Activated naive CD4-positive, alpha-beta T cell treated with anti-CD3 and anti-CD28 coated beads, Interleukin-2, amount 50 U/mL, for 72 hours (primary cell): ENCODE measurements at regions not wholly inside any gene's neighbourhood (a gene's known extent, or its start where the extent isn't known, plus 50 kb on each side); places are given as distances from the start of the nearest gene placed in this dataset.
"Not testable (repeated sequence)": the region's sequence is repeated elsewhere in the genome, so short reads cannot be mapped to it uniquely, and the experiment has no call there.

Source experiments
- ATAC-seq, 2 donors: fragments of 150-1000 bp; cut with Tn5 transposase; 2 replicates each; pipeline ENCODE4 v1.10.0; 2021; ENCODE audit warnings: mild to moderate bottlenecking in 2 of 2, moderate library complexity in 2 of 2
- DNase-seq, 2 donors: peaks; one replicate each; pipeline ENCODE4 v3.0.0; 2021 to 2022; ENCODE audit warnings: low spot score in 2 of 2
- H3K27ac Mint-ChIP-seq, 2 donors: one replicate each; pipeline ENCODE4 v1.8.0; 2022; ENCODE audit warnings: mild to moderate bottlenecking in 2 of 2, mixed read lengths in 2 of 2
- H3K36me3 Mint-ChIP-seq, 2 donors: one replicate each; pipeline ENCODE4 v1.8.0; 2022; ENCODE audit warnings: mixed read lengths in 2 of 2
- H3K9me3 Mint-ChIP-seq, 2 donors: one replicate each; pipeline ENCODE4 v1.8.0; 2022; ENCODE audit warnings: mixed read lengths in 2 of 2

- Mint-ChIP-seq H3K9me3 (peaks cover 4 to 9% of the 10 kb centered on the region in 2 donors), H3K36me3 (no peaks in the 10 kb centered on the region), H3K27ac (no peak overlapping the region)
- ATAC-seq (no peak), DNase-seq (no peak)
Observed at GRCh38 chr21:22138297-22139016, 1140.2 kb downstream of the NCAM2 start.

GRCh38 chr21:22145545-22145944, 1147.3 kb downstream of the NCAM2 start:
- Mint-ChIP-seq H3K36me3 (peaks cover 0 to 13% of the 10 kb centered on the region in 2 donors), H3K9me3 (peaks cover 6 to 11% of the 10 kb centered on the region in 2 donors), H3K27ac (no peak overlapping the region)
- DNase-seq: no peak
- no peak for ATAC-seq

GRCh38 chr21:22154579-22155274, 1156.5 kb downstream of the NCAM2 start:
- Mint-ChIP-seq H3K36me3 (no peaks in the 10 kb centered on the region), H3K27ac (no peak overlapping the region), H3K9me3 (no peaks in the 10 kb centered on the region)
- DNase-seq: no peak
- ATAC-seq: no peak

- Mint-ChIP-seq H3K27ac (no peak overlapping the region), H3K9me3 (peaks cover 5 to 9% of the 10 kb centered on the region in 2 donors)
Observed at GRCh38 chr21:22164912-22165311, 1166.7 kb downstream of the NCAM2 start.

GRCh38 chr21:22174746-22175145, 1176.5 kb downstream of the NCAM2 start:
- no peak for ATAC-seq
- H3K9me3 Mint-ChIP-seq: peaks cover 11 to 18% of the 10 kb centered on the region in 2 donors
- no peak overlapping the region for H3K27ac Mint-ChIP-seq
- DNase-seq: no peak
- no peaks in the 10 kb centered on the region for H3K36me3 Mint-ChIP-seq

More at GRCh38 chr21:22164912-22165311, 1166.7 kb downstream of the NCAM2 start:
- peaks cover 0 to 5% of the 10 kb centered on the region in 2 donors for H3K36me3 Mint-ChIP-seq
- ATAC-seq: no peak
- DNase-seq: no peak

DNA sequence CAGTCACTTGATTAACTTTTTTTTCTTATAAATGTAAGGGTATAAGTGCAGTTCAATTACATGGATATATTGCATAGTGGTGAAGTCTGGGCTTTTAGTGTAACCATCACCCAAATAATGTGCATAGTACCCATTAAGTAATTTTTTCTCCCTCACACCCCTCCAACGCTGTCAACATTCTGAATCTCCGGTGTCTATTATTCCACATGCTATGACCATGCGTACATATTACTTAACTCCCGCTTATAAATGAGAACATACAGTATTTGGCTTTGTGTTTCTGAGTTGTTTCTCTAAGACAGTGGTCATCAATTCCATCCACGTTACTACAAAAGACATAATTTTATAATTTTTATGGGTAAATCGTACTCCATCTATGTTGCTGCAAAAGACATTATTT, 1191.1 kb downstream of the NCAM2 start:
- Mint-ChIP-seq H3K27ac (no peak overlapping the region), H3K36me3 (no peaks in the 10 kb centered on the region), H3K9me3 (peaks cover 0 to 4% of the 10 kb centered on the region in 2 donors)
- DNase-seq (no peak), ATAC-seq (no peak)

DNA sequence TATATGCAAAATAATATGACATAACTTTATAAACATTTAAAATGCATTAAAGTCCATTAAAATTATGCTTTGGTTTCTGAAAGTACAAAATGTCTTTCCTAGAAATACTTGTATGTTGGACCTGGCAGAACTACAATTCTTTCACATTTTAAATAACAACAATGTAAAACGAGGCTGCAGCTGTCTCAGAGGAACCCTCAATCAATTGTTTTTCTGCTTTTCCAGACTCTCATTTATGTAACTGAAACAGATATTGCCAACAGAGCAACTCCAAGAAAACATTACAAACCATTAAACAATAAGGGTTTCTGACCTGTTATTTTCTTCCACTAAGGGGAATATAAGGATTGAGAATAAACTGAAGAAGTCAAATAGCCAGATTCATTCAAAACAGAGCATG, 1193.4 kb downstream of the NCAM2 start:
- ATAC-seq: no peak
- peaks cover 0 to 4% of the 10 kb centered on the region in 2 donors for H3K9me3 Mint-ChIP-seq
- no peaks in the 10 kb centered on the region for H3K36me3 Mint-ChIP-seq
- no peak overlapping the region for H3K27ac Mint-ChIP-seq
- no peak for DNase-seq

- Mint-ChIP-seq H3K9me3 (peaks cover 0 to 4% of the 10 kb centered on the region in 2 donors), H3K36me3 (no peaks in the 10 kb centered on the region), H3K27ac (no peak overlapping the region)
- ATAC-seq (no peak), DNase-seq (no peak)
Observed at GRCh38 chr21:22192766-22193165, 1194.6 kb downstream of the NCAM2 start.

DNA sequence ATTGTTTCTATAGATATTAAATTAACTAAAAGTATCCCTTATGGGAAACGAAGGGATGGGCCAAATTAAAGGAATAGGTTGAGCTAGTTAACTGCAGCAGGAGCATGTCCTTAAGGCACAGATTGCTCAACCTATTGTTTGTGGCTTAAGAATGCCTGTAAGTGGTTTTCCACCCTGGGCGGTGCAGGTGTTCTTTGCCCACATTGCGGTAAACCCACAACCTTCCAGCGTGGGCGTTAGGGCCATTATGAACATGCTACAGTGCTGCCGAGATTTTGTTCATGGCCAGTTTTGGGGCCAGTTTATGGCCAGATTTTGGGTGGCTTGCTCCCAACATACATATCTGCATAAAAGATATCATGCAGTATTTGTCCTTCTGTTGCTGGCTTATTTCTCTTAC, 1196.8 kb downstream of the NCAM2 start:
- H3K9me3 Mint-ChIP-seq, H3K27ac Mint-ChIP-seq, DNase-seq, ATAC-seq, H3K36me3 Mint-ChIP-seq: not testable (repeated sequence)

- ATAC-seq (no peak), DNase-seq (no peak)
- H3K27ac Mint-ChIP-seq: peak overlapping the region in 1 of 2 donors; percentile 29
- H3K36me3 Mint-ChIP-seq: no peaks in the 10 kb centered on the region
- peaks cover 0 to 9% of the 10 kb centered on the region in 2 donors for H3K9me3 Mint-ChIP-seq
Observed at GRCh38 chr21:22200378-22201092, 1202.3 kb downstream of the NCAM2 start.

DNA sequence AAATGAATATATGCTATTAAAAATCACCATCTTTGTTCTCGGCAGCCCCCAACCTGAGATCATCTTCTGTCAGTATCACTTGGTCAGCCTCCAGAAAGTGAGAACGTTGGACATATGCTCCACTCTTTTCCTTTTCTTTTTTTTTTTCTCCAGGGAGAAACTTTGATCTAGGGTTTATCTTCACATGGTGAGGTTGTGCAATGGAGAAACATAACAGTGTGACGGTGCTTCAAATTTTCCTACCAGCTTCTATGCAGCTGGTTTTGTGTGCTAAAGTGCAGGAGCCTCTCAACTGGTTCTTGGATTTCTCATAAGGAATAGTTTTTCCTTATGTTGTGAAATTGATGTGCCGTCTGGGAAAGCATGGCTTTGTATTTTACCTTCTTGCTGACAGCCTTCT, 1202.9 kb downstream of the NCAM2 start:
- no peak for DNase-seq
- Mint-ChIP-seq H3K27ac (no peak overlapping the region), H3K36me3 (no peaks in the 10 kb centered on the region), H3K9me3 (peaks cover 0 to 9% of the 10 kb centered on the region in 2 donors)
- ATAC-seq: no peak

DNA sequence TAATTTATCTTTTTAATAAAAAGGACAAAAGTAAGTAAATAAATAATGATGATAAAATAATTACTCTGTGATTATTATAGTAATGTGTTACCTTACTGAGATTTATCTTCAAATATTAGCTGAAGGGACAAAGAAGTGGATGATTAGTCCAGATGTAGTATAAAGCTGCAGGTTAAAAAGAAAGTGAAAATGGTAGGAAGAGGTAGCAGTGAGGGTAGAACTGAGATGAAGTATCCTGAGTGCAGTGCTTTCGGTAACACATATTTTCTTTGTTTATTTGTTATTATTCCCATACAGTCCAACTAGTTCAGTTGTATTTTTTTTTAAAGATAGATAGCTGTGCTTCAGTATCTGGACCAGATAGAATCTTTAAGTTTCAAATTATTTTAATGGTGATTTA, 1203.5 kb downstream of the NCAM2 start:
- H3K9me3 Mint-ChIP-seq: peaks cover 0 to 9% of the 10 kb centered on the region in 2 donors
- no peaks in the 10 kb centered on the region for H3K36me3 Mint-ChIP-seq
- DNase-seq (no peak), ATAC-seq (no peak)
- no peak overlapping the region for H3K27ac Mint-ChIP-seq

DNA sequence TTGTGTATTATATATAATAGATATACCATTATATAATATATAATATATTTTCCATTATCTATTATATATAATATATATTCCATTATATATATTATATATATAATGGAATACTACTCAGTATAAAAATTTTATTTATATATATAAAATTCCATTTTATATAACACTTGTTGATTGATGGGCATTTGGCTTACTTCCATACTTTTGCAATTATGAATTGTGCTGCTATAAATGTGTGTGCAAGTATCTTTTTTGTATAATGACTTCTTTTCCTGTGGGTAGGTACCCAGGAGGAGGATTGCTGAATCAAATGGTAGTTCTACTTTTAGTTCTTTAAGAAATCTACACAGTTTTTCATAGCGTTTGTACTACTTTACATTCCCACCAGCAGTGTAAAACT, 1211.1 kb downstream of the NCAM2 start:
- Mint-ChIP-seq H3K9me3 (peaks cover 3 to 9% of the 10 kb centered on the region in 2 donors), H3K27ac (no peak overlapping the region), H3K36me3 (no peaks in the 10 kb centered on the region)
- no peak for DNase-seq
- ATAC-seq: no peak

- DNase-seq (no peak), ATAC-seq (no peak)
- no peaks in the 10 kb centered on the region for H3K36me3 Mint-ChIP-seq
- no peak overlapping the region for H3K27ac Mint-ChIP-seq
- peaks cover 3 to 5% of the 10 kb centered on the region in 2 donors for H3K9me3 Mint-ChIP-seq
Observed at GRCh38 chr21:22211943-22212342, 1213.7 kb downstream of the NCAM2 start.

DNA sequence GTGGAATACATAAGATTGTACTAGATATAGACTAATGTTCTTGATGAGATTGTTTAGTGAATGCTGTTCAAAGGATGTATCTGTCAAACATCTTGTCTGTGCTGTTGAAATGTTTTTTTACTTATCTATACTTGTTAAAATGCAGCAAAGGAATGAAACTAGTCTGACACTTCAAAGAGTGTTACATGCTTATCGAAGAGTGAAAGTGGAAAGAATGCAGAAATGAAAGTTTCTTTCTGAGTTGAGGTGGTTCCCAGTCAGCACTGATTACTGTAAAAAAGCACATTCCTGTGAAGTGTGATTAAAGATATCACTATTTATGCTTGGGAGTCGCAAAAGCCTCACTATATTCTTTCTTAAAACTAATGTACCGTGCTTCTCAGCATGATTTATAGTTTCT, 1225.2 kb downstream of the NCAM2 start:
- H3K36me3 Mint-ChIP-seq: no peaks in the 10 kb centered on the region
- DNase-seq (no peak), ATAC-seq (peak; percentile 74 to 99)
- H3K9me3 Mint-ChIP-seq: no peaks in the 10 kb centered on the region
- no peak overlapping the region for H3K27ac Mint-ChIP-seq

- no peak for ATAC-seq
- H3K36me3 Mint-ChIP-seq: no peaks in the 10 kb centered on the region
- no peak overlapping the region for H3K27ac Mint-ChIP-seq
- H3K9me3 Mint-ChIP-seq: no peaks in the 10 kb centered on the region
- DNase-seq: no peak
Observed at GRCh38 chr21:22224261-22224660, 1226.1 kb downstream of the NCAM2 start.

DNA sequence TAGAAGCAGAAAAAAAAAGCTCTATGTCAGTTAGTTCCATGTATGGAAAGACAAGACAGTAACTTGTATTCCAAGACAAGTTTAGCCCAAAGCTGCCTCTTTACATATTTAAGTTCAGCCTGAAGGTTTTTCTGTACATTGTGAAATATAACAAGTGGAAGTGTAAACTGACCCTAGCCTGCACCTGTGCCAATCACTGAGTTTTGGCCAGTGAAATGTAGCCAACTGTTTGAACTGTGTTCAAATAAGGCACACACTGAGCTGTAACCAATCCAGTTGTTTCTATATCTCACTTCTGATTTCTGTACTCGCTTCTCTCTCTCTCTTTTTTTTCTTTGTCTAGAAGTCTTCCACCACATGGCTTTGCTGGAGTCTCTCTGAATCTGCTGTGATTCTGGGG, 1227.1 kb downstream of the NCAM2 start:
- Mint-ChIP-seq H3K9me3 (no peaks in the 10 kb centered on the region), H3K27ac (no peak overlapping the region), H3K36me3 (no peaks in the 10 kb centered on the region)
- ATAC-seq (no peak), DNase-seq (no peak)
